IPS-18c (cell line): ENCODE measurements at regions not wholly inside any gene's neighbourhood (a gene's known extent, or its start where the extent isn't known, plus 50 kb on each side); places are given as distances from the start of the nearest gene placed in this dataset.

Source experiments
- H3K4me3 ChIP-seq: 2 replicates; pipeline ENCODE4 v1.7.0; 2013; ENCODE audit warnings: low read depth, mild to moderate bottlenecking, low read length, moderate library complexity; ENCODE audit not compliant: insufficient read depth
- H3K9me3 ChIP-seq: one replicate; pipeline ENCODE4 v1.6.1; 2013; ENCODE audit warnings: mild to moderate bottlenecking, low read length, moderate library complexity; ENCODE audit not compliant: control insufficient read depth, insufficient read depth

DNA sequence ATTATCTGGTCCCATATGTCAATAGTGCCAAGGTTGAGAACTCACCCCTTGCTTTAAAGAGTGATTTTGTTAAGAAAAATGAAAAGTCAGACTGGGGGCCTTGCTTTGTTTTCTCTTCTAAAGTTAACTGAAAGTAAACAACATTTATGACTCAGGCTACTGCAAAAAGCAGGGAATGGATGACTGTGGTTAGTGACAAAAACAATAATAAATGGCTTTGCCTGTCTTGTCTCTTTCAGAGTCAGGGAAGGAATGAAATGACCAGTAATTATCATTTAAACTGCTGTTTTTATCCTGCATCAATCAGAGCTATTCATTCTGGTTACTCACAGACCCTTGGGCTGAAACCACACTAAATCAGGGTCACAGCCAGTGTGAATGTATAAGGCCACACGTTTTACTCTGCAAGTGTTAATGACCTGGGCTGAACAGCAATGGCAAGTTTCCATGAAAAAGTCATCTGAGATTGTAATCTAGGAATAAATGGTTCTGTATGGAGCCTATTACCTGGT, 112.2 kb downstream of the ZNF608 start:
- peaks cover 2% of the 10 kb centered on the region for H3K9me3 ChIP-seq
- no peak overlapping the region for H3K4me3 ChIP-seq

GRCh38 chr5:124633209-124633608, 113.2 kb downstream of the ZNF608 start:
- peaks cover 2% of the 10 kb centered on the region for H3K9me3 ChIP-seq
- H3K4me3 ChIP-seq = no peak overlapping the region

DNA sequence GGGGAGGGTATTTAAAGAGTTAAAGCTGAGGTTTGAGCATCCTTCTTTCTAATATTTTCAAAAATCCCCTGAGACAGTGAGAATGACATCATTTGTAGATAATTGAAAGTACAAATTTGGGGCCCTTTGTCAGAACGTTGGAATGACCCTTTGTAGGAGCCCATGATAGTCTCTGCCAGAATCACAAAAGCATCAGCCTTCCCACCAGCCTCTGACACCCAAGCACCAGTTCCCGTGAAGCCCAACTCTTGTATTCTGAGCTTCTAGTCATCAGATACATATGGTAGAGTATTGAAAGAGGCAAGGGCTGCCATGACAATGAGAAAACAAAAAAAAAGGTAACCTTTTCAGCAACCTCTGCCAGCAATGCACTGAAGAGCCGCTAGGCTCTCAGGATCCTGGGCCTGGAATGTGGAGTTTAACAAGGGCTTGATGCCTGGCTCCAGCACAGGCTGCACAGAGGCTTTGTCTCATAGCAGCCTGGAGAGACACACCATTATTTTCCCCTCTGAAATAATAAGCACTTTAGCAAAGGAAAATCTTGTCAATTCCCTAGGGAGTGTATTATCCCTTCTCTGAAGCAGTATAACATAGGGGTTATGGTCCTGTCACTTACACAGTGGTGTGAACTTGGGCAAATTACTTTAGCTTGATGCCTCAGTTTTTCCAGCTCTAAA, 114.4 kb downstream of the ZNF608 start:
- H3K9me3 ChIP-seq = peaks cover 2% of the 10 kb centered on the region
- H3K4me3 ChIP-seq = no peak overlapping the region

DNA sequence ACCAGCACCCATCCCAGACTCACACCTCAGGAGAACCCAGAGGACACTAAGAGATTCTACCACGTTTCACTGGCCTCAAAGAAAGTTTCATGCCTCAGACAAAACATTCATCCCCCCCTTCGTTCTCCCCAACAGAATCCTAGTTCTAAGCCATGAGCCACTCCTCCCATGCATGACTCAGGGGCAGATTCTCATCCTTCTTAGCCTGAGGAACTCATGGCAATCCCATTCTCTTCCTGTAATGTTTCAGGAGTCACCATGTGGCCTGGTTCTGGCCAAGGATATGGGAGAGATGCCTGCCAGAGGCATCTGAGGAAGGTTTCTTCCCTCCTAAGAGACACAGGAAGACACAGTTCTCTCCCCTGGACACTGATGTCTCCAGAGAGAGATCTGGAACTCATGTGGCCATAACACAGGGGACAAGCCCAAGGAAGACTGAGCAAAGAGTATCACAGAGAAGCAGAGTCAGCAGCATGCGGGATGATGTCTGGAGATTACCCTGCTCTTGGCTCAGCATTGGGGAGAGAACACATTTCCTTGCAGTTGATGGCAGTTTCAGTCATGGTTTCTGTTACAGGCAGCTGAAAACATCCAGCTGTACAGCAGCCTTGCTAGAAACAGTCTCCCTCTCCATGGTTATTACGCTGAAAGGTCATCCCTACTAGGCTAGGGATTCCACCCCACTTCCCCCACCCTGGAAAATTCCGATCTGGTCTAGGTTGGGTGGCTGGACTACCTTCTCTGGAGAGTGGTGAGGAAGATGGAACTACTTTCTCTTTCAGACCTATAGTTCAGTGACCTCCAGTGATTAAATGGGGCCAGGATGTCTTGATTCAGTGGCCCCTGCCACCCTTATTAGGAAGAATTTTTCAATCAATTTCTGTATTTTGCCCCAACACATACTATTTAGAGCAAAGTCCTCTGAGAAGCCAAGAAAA, 115.4 kb downstream of the ZNF608 start:
- Histone ChIP-seq H3K4me3 (no peak overlapping the region), H3K9me3 (peaks cover 2% of the 10 kb centered on the region)

- Histone ChIP-seq H3K4me3 (no peak overlapping the region), H3K9me3 (peaks cover 2% of the 10 kb centered on the region)
Observed at GRCh38 chr5:124628721-124629596, 117.5 kb downstream of the ZNF608 start.

DNA sequence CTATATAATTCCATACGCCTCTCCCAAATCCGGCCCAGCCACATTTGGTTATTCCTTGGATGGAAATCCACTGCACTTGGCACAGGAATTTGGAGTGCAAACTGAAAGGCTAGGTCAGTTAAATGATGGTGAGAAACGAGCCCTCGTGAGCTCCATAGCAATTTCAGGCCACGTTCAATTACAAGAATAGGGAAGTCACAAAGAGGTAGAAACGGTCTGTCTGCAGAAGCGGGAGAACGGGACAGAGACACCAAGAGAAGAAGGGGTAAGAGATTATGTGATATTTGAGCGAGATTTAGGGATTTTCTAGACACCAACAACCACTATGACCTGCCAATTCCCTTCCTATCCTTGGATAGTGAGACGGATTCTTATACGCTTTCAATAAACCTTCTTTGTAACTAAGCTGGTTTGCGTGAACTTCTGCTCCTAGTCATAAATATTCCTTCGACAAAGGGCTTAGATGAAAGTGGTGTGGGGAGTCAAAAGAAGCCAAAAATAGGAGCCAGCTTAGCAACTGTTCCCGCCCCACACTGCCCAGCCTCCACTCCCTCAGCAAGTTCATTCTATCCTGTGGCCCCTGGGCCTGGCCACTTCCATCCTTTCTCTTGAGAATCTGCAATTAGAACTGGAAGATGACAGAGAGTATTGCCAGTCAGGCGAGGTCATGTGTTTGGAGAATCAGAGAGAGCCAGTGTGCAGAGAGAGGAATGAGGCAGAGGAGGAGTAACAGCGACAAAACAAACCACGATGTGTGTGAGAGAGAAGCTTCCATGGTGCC, 118.4 kb downstream of the ZNF608 start:
- Histone ChIP-seq H3K4me3 (no peak overlapping the region), H3K9me3 (peaks cover 2% of the 10 kb centered on the region)

DNA sequence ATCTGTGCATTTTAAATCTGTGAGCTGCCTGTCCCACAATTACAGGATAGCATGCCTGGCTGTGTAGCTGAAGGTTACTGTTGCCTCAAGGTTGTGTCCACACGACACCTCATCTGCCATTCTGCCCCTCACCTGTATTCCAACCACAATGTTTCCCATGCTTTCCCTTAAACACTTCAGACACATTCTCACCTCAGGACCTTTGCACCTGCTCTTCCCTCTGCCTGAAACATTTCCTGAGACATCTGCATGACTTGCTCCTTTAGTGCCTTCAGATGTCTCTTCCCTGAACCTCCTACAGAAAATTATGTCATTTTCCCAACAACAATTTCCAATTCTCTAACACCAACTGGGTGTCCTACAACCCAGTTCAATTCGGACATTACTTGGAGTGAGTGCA, 120.4 kb downstream of the ZNF608 start:
- no peak overlapping the region for H3K4me3 ChIP-seq
- H3K9me3 ChIP-seq = peaks cover 2% of the 10 kb centered on the region

GRCh38 chr5:124623265-124623664, 123.2 kb downstream of the ZNF608 start:
- H3K9me3 ChIP-seq = no peaks in the 10 kb centered on the region
- H3K4me3 ChIP-seq = no peak overlapping the region

DNA sequence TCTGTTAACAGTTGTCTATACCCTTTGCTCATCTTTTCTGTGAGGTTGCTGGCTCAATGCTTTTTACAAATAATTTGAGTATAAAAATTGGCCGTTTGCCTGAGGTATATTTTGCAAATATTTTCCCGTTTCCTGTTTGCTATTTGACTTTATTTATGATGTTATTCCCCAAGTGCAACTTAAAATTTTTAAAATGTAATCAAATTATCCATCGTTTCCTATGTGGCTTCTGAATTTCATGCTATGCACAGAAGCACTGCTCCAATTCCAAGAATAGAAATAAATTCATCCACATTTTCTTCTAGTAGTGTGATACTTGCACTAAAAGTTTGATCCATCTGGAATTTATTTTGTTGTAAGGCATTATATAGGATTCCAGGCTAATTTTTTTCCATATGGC, 123.6 kb downstream of the ZNF608 start:
- no peaks in the 10 kb centered on the region for H3K9me3 ChIP-seq
- H3K4me3 ChIP-seq = no peak overlapping the region

- Histone ChIP-seq H3K4me3 (no peak overlapping the region), H3K9me3 (no peaks in the 10 kb centered on the region)
Observed at GRCh38 chr5:124621279-124621678, 125.2 kb downstream of the ZNF608 start.

GRCh38 chr5:124620743-124621142, 125.7 kb downstream of the ZNF608 start:
- Histone ChIP-seq H3K4me3 (no peak overlapping the region), H3K9me3 (no peaks in the 10 kb centered on the region)

DNA sequence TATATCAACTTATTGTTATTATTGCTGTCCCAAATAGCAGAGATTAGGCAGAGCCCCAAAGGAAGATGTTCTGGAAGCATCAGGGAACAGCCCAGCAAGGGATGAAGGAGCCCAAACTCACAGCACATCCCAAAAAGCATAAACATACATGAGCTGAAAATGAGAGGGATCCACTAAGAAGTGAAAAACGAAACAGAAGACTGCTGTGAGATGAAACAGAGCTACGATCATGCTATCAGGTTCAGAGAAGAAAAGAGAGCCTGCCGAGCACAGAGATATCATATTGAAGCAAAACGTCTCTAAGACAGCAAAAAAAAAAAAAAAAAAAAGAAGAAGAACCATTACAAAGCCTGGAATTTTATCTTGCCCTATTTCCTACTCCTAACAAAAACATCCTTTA, 127.3 kb downstream of the ZNF608 start:
- H3K9me3 ChIP-seq = no peaks in the 10 kb centered on the region
- no peak overlapping the region for H3K4me3 ChIP-seq

GRCh38 chr5:124617787-124618186, 128.7 kb downstream of the ZNF608 start:
- Histone ChIP-seq H3K4me3 (no peak overlapping the region), H3K9me3 (no peaks in the 10 kb centered on the region)

GRCh38 chr5:124614836-124615385, 131.5 kb downstream of the ZNF608 start:
- Histone ChIP-seq H3K4me3 (no peak overlapping the region), H3K9me3 (no peaks in the 10 kb centered on the region)

GRCh38 chr5:124614105-124614504, 132.3 kb downstream of the ZNF608 start:
- Histone ChIP-seq H3K9me3 (no peaks in the 10 kb centered on the region), H3K4me3 (no peak overlapping the region)

DNA sequence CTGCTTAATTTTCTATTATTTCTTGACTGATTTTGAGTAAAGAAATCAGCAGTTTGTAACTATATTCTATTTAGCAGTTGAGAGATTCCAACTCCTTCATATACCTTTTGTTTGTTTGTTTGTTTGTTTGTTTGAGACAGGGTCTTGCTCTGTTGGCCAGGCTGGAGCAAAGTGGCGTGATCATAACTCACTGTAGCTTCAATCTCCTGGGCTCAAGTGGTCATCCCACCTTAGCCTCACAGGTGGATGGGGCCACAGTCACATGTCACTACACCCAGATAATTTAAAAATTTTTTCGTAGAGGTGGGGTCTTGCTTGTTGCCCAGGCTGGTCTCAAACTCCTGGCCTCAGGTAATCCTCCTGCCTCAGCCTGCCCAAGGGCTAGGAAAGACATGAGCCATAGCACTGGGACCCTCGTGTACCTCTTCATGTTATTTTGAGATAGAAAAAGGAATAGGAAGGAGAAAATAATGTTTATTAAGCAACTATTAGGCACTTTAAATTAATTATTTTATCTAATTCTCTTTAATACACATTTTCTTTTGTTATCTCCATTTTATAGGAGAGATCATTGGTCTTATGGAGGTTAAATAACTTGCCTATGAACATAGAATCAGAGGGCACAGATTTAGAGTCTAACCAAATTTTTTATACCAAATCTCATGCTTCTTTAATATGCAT, 133.0 kb downstream of the ZNF608 start:
- Histone ChIP-seq H3K9me3 (no peaks in the 10 kb centered on the region), H3K4me3 (no peak overlapping the region)
